Uterus (tissue), 3 donors: ENCODE measurements at regions not wholly inside any gene's neighbourhood (a gene's known extent, or its start where the extent isn't known, plus 50 kb on each side); places are given as distances from the start of the nearest gene placed in this dataset.

Source experiments
- DNase-seq, 2 donors: peaks; one replicate each; pipeline ENCODE4 v3.0.0-alpha.2; 2019 to 2020
- H3K27ac ChIP-seq, 2 donors: fragments of 200-600 bp; sonication (generic); 1 replicate in 1 of 2; 2 replicates in 1 of 2; pipeline ENCODE4 v1.5.1; 2016 to 2018
- H3K27me3 ChIP-seq, 2 donors: fragments of 200-600 bp; sonication (generic); one replicate each; pipeline ENCODE4 v1.5.1; 2018 to 2019; ENCODE audit warnings: control low read depth in 1 of 2
- H3K36me3 ChIP-seq, 2 donors: fragments of 200-600 bp; sonication (generic); one replicate each; pipeline ENCODE4 v1.5.1; 2019; ENCODE audit warnings: control low read depth in 1 of 2
- H3K4me1 ChIP-seq, 2 donors: fragments of 200-600 bp; sonication (generic); one replicate each; pipeline ENCODE4 v1.5.1; 2018 to 2019; ENCODE audit warnings: control low read depth in 1 of 2
- H3K4me3 ChIP-seq, 2 donors: fragments of 200-600 bp; sonication (generic); 1 replicate in 1 of 2; 2 replicates in 1 of 2; pipeline ENCODE4 v1.5.1; 2018 to 2019; ENCODE audit warnings: mild to moderate bottlenecking in 1 of 2
- H3K9me3 ChIP-seq, 2 donors: fragments of 200-600 bp; sonication (generic); one replicate each; pipeline ENCODE4 v1.5.1; 2019; ENCODE audit warnings: control low read depth in 1 of 2
- CTCF ChIP-seq, 4 experiments: fragments of 200-600 bp in 2 of 4; fragments of 450-650 bp in 2 of 4; sonication (generic) in 2 of 4; IDR thresholded peaks; one replicate each; pipeline ENCODE4 v1.5.1; 2016 to 2019; ENCODE audit warnings: antibody characterized with exemption in 4 of 4, mild to moderate bottlenecking in 2 of 4, moderate library complexity in 1 of 4
- POLR2A ChIP-seq, 2 donors: fragments of 450-650 bp; IDR thresholded peaks; one replicate each; pipeline ENCODE4 v1.6.1; 2016; ENCODE audit warnings: antibody characterized with exemption in 2 of 2, mild to moderate bottlenecking in 1 of 2, moderate library complexity in 1 of 2
- intact Hi-C: fragments of 100-400 bp; cut with DNase I; formaldehyde crosslinking; loops from one replicate; pipeline ENCODE4 v1.15.1; 2023; ENCODE audit warnings: low total_unique reads
- donor health status: DM: yes; HTN: yes; CAD: no.

- no peak for TF ChIP-seq POLR2A (IDR thresholded peaks at IDR 0.05)
- TF ChIP-seq CTCF (IDR thresholded peaks at IDR 0.05) = no peak
- no peaks in the 10 kb centered on the region for H3K27me3 ChIP-seq
- no peak overlapping the region for H3K27ac ChIP-seq
- no peaks in the 10 kb centered on the region for H3K4me1 ChIP-seq
- H3K4me3 ChIP-seq = no peak overlapping the region
- H3K9me3 ChIP-seq = no peaks in the 10 kb centered on the region
- no peak for DNase-seq
- intact Hi-C loops = no loop called here
- H3K36me3 ChIP-seq = no peaks in the 10 kb centered on the region
Measured at GRCh38 chr12:28698553-28698952, 450.5 kb upstream of the FAR2 start.

- H3K36me3 ChIP-seq = no peaks in the 10 kb centered on the region
- DNase-seq = no peak
- H3K27me3 ChIP-seq = no peaks in the 10 kb centered on the region
- no peak overlapping the region for H3K27ac ChIP-seq
- TF ChIP-seq POLR2A (IDR thresholded peaks at IDR 0.05) (no peak), CTCF (IDR thresholded peaks at IDR 0.05) (no peak)
- H3K4me1 ChIP-seq = no peaks in the 10 kb centered on the region
- no peak overlapping the region for H3K4me3 ChIP-seq
- intact Hi-C loops = no loop called here
- no peaks in the 10 kb centered on the region for H3K9me3 ChIP-seq
Measured at GRCh38 chr12:28699029-28699428, 450.0 kb upstream of the FAR2 start.

GRCh38 chr12:28700161-28700560 lies 448.9 kb upstream of the FAR2 start:
- intact Hi-C loops = no loop called here
- no peak overlapping the region for H3K27ac ChIP-seq
- no peaks in the 10 kb centered on the region for H3K27me3 ChIP-seq
- TF ChIP-seq POLR2A (IDR thresholded peaks at IDR 0.05) (no peak), CTCF (IDR thresholded peaks at IDR 0.05) (no peak)
- DNase-seq = no peak
- H3K9me3 ChIP-seq = no peaks in the 10 kb centered on the region
- H3K4me3 ChIP-seq = no peak overlapping the region
- no peaks in the 10 kb centered on the region for H3K4me1 ChIP-seq
- no peaks in the 10 kb centered on the region for H3K36me3 ChIP-seq

GRCh38 chr12:28704477-28705169 lies 444.5 kb upstream of the FAR2 start:
- Histone ChIP-seq H3K27ac (no peak overlapping the region), H3K27me3 (no peaks in the 10 kb centered on the region), H3K36me3 (no peaks in the 10 kb centered on the region), H3K4me3 (no peak overlapping the region), H3K9me3 (no peaks in the 10 kb centered on the region), H3K4me1 (no peaks in the 10 kb centered on the region)
- DNase-seq = no peak
- intact Hi-C loops = no loop called here
- TF ChIP-seq POLR2A (IDR thresholded peaks at IDR 0.05) = no peak
- no peak for TF ChIP-seq CTCF (IDR thresholded peaks at IDR 0.05)

- Histone ChIP-seq H3K27ac (no peak overlapping the region), H3K4me3 (no peak overlapping the region), H3K4me1 (no peaks in the 10 kb centered on the region), H3K27me3 (no peaks in the 10 kb centered on the region), H3K9me3 (no peaks in the 10 kb centered on the region), H3K36me3 (no peaks in the 10 kb centered on the region)
- no peak for TF ChIP-seq CTCF (IDR thresholded peaks at IDR 0.05)
- no peak for TF ChIP-seq POLR2A (IDR thresholded peaks at IDR 0.05)
- intact Hi-C loops = no loop called here
- DNase-seq = no peak
Measured at GRCh38 chr12:28708918-28709371, 440.1 kb upstream of the FAR2 start.
